GM12891 (cell line): ENCODE measurements at regions not wholly inside any gene's neighbourhood (a gene's known extent, or its start where the extent isn't known, plus 50 kb on each side); places are given as distances from the start of the nearest gene placed in this dataset.

ENCODE experiments used
- DNase-seq: peaks from one replicate; pipeline ENCODE4 v3.0.0; 2011; ENCODE audit warnings: low spot score; ENCODE audit not compliant: insufficient read length
- FAIRE-seq: peaks from 2 replicates; lab custom pipeline; 2011; peaks lifted over from hg19 to GRCh38; lab: Jason Lieb, UNC
- PAX5 ChIP-seq: IDR thresholded peaks from 2 replicates; pipeline ENCODE4 v1.6.1; 2011; ENCODE audit warnings: low read length, moderate library complexity, mild to moderate bottlenecking; ENCODE audit not compliant: insufficient read depth, severe bottlenecking
- POLR2A ChIP-seq: IDR thresholded peaks from 2 replicates; pipeline ENCODE4 v1.6.1; 2011; ENCODE audit warnings: low read depth, low read length, control low read depth
- POLR2AphosphoS5 ChIP-seq: IDR thresholded peaks from 2 replicates; pipeline ENCODE4 v1.6.1; 2011; ENCODE audit warnings: low read depth, low read length, control low read depth
- POU2F2 ChIP-seq: IDR thresholded peaks from 2 replicates; pipeline ENCODE4 v1.6.1; 2011; ENCODE audit warnings: low read depth, mild to moderate bottlenecking, control low read depth, low read length, moderate library complexity
- SPI1 ChIP-seq: IDR thresholded peaks from 2 replicates; pipeline ENCODE4 v1.6.1; 2011; ENCODE audit warnings: low read depth, low read length, control low read depth
- TAF1 ChIP-seq: IDR thresholded peaks from 2 replicates; pipeline ENCODE4 v1.6.1; 2011; ENCODE audit warnings: low read depth, low read length, control low read depth

GRCh38 chr16:61596655-61597054 is 439.6 kb downstream of the CDH8 start:
- FAIRE-seq = no peak
- no peak for DNase-seq
- TF ChIP-seq SPI1 = no peak
- TF ChIP-seq TAF1 = no peak
- no peak for TF ChIP-seq POU2F2
- TF ChIP-seq PAX5 = no peak
- TF ChIP-seq POLR2A = no peak
- no peak for TF ChIP-seq POLR2AphosphoS5

- TF ChIP-seq TAF1 = no peak
- no peak for TF ChIP-seq PAX5
- TF ChIP-seq POLR2AphosphoS5 = no peak
- TF ChIP-seq POU2F2 = no peak
- TF ChIP-seq SPI1 = no peak
- TF ChIP-seq POLR2A = no peak
- FAIRE-seq (no peak), DNase-seq (no peak)
Observed at GRCh38 chr16:61595605-61596004, 440.6 kb downstream of the CDH8 start.

DNA sequence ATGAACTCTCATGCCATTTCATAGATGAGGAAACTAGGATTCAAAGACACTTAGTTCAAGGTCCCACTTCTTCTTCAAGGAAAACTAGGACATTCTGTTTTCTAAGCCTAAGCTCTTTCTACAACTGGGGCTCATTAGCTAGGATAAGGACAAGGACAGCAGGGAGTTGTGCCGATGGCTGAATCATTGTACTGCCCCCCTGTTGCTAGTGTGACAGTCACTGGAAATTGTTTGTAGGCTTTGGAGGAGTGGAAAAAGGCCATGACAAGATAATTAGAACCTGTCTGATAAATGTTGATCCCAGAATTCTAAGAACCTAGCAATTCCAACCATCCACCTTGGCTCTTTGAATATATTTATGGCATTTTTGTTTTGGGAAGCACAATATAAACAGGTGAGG is 445.7 kb downstream of the CDH8 start:
- no peak for DNase-seq
- no peak for FAIRE-seq
- TF ChIP-seq TAF1 (no peak), PAX5 (no peak), POLR2AphosphoS5 (no peak), POU2F2 (no peak), POLR2A (no peak), SPI1 (no peak)

DNA sequence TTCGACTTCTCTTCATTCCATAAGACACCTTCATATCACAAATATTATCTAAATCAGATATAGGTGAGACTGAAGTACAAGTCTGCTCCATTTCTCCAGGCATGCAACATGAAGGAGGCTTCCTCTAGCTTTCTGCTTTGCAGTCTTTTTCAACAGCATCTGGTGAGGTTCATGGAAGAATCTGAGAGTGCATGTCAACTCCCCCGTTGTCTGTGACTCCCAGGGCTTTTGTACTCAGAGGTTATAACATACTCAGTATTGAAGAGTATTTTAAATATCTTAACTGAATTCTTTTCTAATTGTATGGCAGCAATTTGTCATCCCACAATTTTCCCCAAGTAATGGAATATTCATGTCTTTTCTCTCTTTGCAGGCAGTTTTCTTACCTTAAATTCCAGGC is 448.7 kb downstream of the CDH8 start:
- no peak for FAIRE-seq
- TF ChIP-seq TAF1 = no peak
- no peak for TF ChIP-seq POU2F2
- no peak for TF ChIP-seq PAX5
- no peak for TF ChIP-seq SPI1
- no peak for TF ChIP-seq POLR2A
- no peak for TF ChIP-seq POLR2AphosphoS5
- no peak for DNase-seq

DNA sequence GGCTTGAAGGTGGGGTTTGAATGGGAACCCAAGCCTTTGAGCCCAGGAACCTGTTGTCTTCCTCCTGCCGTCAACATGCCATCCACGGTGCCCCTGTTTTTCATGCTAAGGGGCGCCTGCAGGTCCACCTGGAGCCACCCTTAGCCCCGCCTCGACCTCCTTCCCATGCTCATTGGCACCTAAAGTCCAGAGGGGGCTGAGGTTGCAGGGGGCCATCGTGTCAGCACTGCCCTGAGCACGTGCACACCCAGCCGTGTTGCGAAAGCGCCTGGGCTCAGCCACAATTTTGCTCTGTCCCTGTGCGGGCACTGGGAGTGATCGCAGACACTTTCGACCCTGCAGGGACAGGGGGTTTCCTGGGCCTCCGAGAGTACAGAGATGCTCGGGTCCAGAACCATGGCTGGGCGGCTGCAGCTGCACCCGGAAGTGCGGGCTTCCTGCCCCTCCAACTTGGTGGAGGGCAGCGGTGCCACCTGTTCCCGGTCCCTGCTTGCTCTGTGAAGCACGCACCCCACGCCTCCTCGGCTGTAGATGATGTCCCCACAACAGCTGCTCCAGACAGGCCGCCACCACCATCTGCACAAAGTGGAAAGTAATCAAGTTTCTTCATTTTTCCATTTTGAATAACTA is 454.7 kb downstream of the CDH8 start:
- no peak for TF ChIP-seq PAX5
- no peak for TF ChIP-seq POLR2AphosphoS5
- TF ChIP-seq POLR2A = no peak
- TF ChIP-seq POU2F2 = no peak
- no peak for TF ChIP-seq TAF1
- DNase-seq (no peak), FAIRE-seq (no peak)

DNA sequence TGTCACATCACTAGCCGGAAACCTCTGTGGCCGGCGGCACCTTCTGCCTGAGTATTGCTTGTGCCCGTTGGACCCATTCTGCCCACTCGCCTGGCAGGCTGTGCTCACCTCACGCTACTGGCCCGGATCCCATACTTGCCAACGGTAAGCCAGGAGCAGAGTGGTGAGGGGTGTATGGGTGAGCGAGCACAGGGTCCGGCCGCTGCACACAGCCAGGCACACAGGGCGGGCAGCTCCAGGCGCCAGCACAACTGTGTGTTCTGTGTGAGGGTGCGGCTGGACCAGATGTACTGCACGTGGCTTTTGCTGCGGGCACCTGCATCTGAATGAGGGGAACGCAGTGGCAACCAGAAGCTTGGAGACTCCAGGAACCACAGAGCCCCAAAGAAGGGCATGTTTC is 455.7 kb downstream of the CDH8 start:
- TF ChIP-seq POLR2A (no peak), POLR2AphosphoS5 (no peak), TAF1 (no peak), SPI1 (no peak), PAX5 (no peak), POU2F2 (no peak)
- DNase-seq (no peak), FAIRE-seq (no peak)

DNA sequence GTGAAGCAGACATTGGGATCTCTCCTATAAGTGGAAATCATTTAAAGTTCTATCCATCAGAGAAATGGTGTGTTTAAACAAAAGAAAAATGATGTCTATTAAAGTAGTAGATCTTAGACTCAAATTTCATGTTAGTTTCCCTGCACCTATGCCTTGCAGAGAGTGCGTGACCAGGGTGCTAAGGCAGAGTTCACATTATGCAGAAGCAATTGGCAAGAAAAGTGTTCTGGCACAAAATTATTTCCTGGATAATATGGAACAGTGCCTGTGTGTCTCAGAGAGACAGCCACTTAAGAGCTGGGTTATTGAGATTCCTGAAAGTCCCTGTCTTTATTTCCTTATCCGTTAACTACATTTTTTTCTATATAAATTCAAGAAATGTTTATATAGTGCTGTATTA is 457.0 kb downstream of the CDH8 start:
- DNase-seq (no peak), FAIRE-seq (no peak)
- TF ChIP-seq POLR2A = no peak
- TF ChIP-seq POU2F2 = no peak
- TF ChIP-seq PAX5 = no peak
- no peak for TF ChIP-seq TAF1
- no peak for TF ChIP-seq SPI1
- TF ChIP-seq POLR2AphosphoS5 = no peak

GRCh38 chr16:61576476-61576875 is 459.8 kb downstream of the CDH8 start:
- TF ChIP-seq POU2F2 = no peak
- no peak for TF ChIP-seq TAF1
- TF ChIP-seq POLR2AphosphoS5 = no peak
- no peak for TF ChIP-seq PAX5
- no peak for TF ChIP-seq SPI1
- no peak for TF ChIP-seq POLR2A
- DNase-seq (no peak), FAIRE-seq (no peak)

DNA sequence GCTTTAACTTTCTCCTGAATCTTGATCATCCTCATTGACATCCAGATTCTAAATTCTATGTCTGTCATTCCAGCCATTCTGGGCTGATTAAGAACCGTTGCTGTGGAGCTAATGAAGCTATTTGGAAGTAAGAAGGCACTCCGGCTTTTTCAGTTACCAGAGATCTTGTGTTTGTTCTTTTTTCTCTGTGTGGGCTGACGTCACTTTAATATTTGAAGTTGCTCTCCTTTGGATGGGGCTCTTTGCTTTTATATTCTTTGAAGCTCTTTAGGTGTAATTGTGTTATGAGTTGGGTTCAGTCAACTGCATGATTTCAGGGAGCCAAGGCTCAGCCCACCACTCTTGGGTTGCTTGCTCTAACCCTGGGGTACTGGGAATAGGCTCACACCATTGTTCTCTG is 460.6 kb downstream of the CDH8 start:
- TF ChIP-seq POLR2A (no peak), POLR2AphosphoS5 (no peak), SPI1 (no peak), POU2F2 (no peak), TAF1 (no peak), PAX5 (no peak)
- no peak for FAIRE-seq
- no peak for DNase-seq

DNA sequence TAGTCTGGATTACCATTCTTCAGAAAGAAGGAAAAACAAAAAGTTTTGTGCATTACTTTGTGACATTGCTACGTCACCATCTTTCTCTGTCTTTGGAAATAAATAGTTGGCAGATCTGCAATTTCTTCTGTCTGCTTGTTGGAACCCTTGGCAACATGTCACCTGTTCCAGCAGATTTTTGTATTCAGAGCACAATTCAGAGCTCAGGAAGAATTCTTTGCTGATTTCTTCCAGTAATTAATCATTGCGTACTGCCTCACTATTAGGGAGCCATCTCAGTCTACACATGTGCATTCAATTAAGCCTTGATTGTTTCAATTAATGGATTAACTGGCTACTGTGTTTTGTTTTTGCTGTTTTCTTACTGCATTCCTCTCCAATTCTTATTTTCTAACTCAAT is 467.2 kb downstream of the CDH8 start:
- no peak for DNase-seq
- TF ChIP-seq POLR2A = no peak
- no peak for FAIRE-seq

DNA sequence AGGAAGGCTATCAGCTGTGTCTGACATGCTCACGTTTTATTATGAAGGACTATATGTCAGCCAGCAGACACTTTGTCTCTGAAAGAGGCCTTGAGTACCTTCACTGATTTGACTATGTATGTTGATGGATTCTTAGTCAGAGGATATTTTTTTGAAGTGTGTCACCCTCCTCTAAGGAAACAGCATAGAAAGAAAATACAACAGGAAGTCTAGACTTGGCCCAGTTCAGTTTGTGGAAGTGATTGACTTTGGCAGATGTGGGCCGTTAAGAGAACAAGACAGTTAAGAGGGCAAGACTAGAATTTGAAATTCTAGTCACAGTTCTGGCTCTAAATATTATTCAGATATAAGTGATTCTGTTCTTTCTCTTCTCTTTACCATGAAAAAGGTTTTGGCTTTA is 471.5 kb downstream of the CDH8 start:
- TF ChIP-seq SPI1 = no peak
- TF ChIP-seq TAF1 = no peak
- TF ChIP-seq PAX5 = no peak
- no peak for TF ChIP-seq POLR2A
- no peak for TF ChIP-seq POLR2AphosphoS5
- no peak for TF ChIP-seq POU2F2
- FAIRE-seq (no peak), DNase-seq (no peak)

DNA sequence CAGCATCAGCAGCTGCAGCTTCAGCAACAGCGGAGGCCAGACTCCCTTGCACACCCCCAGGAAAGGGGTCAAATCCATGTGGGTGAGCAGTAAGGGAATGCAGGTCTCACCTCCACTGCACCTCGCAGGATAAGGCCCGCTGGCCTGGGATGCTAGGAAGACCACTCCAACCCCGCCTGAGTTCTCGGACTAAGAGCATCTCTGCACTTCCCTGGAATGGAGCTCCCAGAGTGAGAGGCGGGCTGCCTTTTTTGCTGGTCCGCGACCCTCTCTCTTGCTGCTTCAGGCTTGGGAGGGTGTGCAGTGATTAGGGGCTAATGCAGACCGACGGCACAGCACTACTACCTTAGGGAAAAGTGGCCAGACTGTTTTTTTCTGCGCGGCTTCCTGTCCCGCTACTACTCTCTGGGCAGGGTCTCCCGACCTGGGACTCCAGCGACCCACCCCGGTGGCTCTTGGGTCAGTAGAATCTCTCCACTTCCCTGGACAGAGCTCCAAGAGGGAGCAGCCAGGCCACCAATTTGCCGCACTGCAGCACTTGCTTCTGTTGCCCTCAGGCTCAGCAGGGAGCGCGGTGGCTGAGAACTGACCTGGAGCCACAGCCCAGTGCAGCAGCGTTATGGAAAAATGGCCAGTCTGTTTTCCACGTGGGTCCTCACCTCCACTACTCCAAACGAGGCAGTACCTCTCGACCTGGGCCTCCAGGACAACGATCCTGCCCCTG is 480.4 kb downstream of the CDH8 start:
- FAIRE-seq = no peak
- TF ChIP-seq PAX5 (no peak), SPI1 (no peak), POLR2A (no peak), POU2F2 (no peak), POLR2AphosphoS5 (no peak), TAF1 (no peak)
- no peak for DNase-seq
